ENCODE measurements at regions not wholly inside any gene's neighbourhood (a gene's known extent, or its start where the extent isn't known, plus 50 kb on each side); places are given as distances from the start of the nearest gene placed in this dataset.

GRCh38 chr11:28833169-28833568, 725.0 kb downstream of the METTL15 start:
- TF ChIP-seq CTCF (IDR thresholded peaks at IDR 0.05): no peak
- no peak for TF ChIP-seq RCOR1 (IDR thresholded peaks at IDR 0.05; ENCODE audit: low read length)
- no peak for TF ChIP-seq RAD21 (IDR thresholded peaks at IDR 0.05; ENCODE audit: low read length)
- TF ChIP-seq EZH2phosphoT487 (IDR thresholded peaks at IDR 0.05; ENCODE audit: borderline replicate concordance, low read depth): no peak
- TF ChIP-seq POLR2AphosphoS5 (IDR thresholded peaks at IDR 0.05; ENCODE audit: low read depth, low read length): no peak
- no peak for TF ChIP-seq JUND (IDR thresholded peaks at IDR 0.05)
- no peak for TF ChIP-seq YY1 (IDR thresholded peaks at IDR 0.05; ENCODE audit: low read depth)
- no peak for TF ChIP-seq FOSL2 (IDR thresholded peaks at IDR 0.05; ENCODE audit: borderline replicate concordance, low read depth)
